Activated naive CD8-positive, alpha-beta T cell treated with anti-CD3 and anti-CD28 coated beads, Interleukin-2, amount 50 U/mL, for 24 hours (primary cell): ENCODE measurements at regions not wholly inside any gene's neighbourhood (a gene's known extent, or its start where the extent isn't known, plus 50 kb on each side); places are given as distances from the start of the nearest gene placed in this dataset.
A peak's percentile ranks its signal among the peaks of the same experiment; 100 is the strongest.
"Not testable (repeated sequence)": the region's sequence is repeated elsewhere in the genome, so short reads cannot be mapped to it uniquely, and the experiment has no call there.

ENCODE experiments used
- ATAC-seq: fragments of 150-1000 bp; cut with Tn5 transposase; one replicate; pipeline ENCODE4 v1.10.0; 2021
- DNase-seq: peaks from one replicate; pipeline ENCODE4 v3.0.0; 2021
- H3K27ac Mint-ChIP-seq: one replicate; pipeline ENCODE4 v1.8.0; 2021; ENCODE audit warnings: mild to moderate bottlenecking, mixed read lengths
- H3K27me3 Mint-ChIP-seq: one replicate; pipeline ENCODE4 v1.8.0; 2021; ENCODE audit warnings: mixed read lengths
- H3K36me3 Mint-ChIP-seq: one replicate; pipeline ENCODE4 v1.8.0; 2021; ENCODE audit warnings: low read depth, mixed read lengths
- H3K4me1 Mint-ChIP-seq: one replicate; pipeline ENCODE4 v1.8.0; 2021; ENCODE audit warnings: mixed read lengths
- H3K4me3 Mint-ChIP-seq: one replicate; pipeline ENCODE4 v1.8.0; 2021; ENCODE audit warnings: mild to moderate bottlenecking, moderate library complexity, mixed read lengths
- H3K9me3 Mint-ChIP-seq: one replicate; pipeline ENCODE4 v1.8.0; 2021; ENCODE audit warnings: mixed read lengths

DNA sequence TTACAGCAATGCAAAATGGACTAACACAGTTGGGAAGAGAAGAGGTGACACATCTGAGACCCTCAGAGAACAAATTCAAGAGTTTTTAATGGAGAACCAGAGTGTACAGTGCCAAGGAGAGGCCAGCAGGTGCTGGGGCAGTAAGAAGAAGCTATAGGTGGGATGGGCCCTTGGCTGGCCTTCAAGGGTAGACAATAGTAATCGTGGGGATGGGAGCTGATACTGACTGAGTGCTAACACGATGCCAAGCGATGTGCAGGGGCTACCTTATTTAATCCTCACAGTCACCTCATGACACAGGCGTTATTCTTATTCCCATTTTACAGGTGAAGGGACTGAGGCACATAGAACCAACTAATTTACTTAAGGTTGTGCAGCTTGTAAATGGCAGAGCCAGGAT lies 131.9 kb upstream of the ID2 start:
- no peak for ATAC-seq
- peaks cover 2% of the 10 kb centered on the region for H3K27me3 Mint-ChIP-seq
- peaks cover 49% of the 10 kb centered on the region for H3K4me1 Mint-ChIP-seq
- no peaks in the 10 kb centered on the region for H3K9me3 Mint-ChIP-seq
- no peaks in the 10 kb centered on the region for H3K36me3 Mint-ChIP-seq
- no peak overlapping the region for H3K4me3 Mint-ChIP-seq
- no peak for DNase-seq
- no peak overlapping the region for H3K27ac Mint-ChIP-seq

DNA sequence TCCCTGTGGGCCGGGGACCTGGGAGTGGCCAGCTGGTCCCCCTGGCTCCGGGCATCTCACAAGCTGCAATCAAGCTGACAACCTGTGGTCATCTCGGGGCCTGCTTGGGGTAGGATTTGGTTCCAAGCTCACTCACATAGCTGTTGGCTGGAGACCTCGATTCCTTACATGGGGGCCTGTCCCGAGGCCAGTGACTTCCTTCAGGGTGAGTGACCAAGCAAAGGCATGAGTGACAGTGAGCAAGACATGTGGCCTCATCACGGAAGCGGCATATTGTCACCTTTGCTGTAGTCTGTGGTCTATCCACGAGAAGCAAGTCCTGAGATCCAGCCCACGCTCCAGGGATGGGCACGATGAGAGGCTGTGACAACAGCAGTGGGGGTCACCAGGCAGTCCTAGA lies 131.4 kb upstream of the ID2 start:
- H3K9me3 Mint-ChIP-seq = no peaks in the 10 kb centered on the region
- ATAC-seq (no peak), DNase-seq (no peak)
- H3K4me3 Mint-ChIP-seq = no peak overlapping the region
- H3K27ac Mint-ChIP-seq = no peak overlapping the region
- peaks cover 43% of the 10 kb centered on the region for H3K4me1 Mint-ChIP-seq
- peaks cover 2% of the 10 kb centered on the region for H3K36me3 Mint-ChIP-seq
- peaks cover 2% of the 10 kb centered on the region for H3K27me3 Mint-ChIP-seq

DNA sequence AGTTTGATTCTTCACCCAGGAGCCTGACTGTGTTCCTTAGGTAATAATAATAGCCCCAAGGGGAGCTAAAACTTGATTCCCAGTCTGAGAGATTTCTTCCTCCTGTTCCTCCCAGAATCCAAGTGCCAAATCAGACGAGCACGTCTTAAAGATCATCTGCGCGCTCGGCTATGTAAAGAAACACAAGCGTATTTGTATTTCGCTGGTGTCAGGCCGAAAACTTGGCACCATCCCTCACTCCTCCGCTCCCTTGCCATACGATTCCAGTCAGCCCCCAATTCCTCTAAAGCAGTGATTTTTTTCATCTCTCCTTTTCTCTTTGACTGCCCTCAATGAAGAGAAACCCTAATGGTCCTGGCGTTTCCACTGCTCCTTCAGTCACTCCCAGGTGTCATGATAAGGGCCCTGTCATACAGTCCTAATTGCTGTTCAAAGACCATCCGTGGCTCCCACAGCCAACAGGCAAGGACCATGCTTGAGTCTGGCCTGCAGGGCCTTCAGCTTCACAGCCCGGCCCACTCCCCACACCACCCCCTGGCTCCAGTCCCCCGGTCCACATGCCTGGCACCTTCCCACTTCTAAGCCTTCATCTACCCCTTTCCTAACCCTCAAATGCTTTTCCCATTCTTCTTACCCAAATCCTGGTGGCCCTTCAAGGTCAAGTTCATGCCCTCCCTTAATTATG lies 130.8 kb upstream of the ID2 start:
- peaks cover 2% of the 10 kb centered on the region for H3K36me3 Mint-ChIP-seq
- peak overlapping the region; percentile 73 for H3K27ac Mint-ChIP-seq
- H3K27me3 Mint-ChIP-seq = peaks cover 2% of the 10 kb centered on the region
- H3K9me3 Mint-ChIP-seq = no peaks in the 10 kb centered on the region
- ATAC-seq (no peak), DNase-seq (no peak)
- peaks cover 39% of the 10 kb centered on the region for H3K4me1 Mint-ChIP-seq
- H3K4me3 Mint-ChIP-seq = no peak overlapping the region

DNA sequence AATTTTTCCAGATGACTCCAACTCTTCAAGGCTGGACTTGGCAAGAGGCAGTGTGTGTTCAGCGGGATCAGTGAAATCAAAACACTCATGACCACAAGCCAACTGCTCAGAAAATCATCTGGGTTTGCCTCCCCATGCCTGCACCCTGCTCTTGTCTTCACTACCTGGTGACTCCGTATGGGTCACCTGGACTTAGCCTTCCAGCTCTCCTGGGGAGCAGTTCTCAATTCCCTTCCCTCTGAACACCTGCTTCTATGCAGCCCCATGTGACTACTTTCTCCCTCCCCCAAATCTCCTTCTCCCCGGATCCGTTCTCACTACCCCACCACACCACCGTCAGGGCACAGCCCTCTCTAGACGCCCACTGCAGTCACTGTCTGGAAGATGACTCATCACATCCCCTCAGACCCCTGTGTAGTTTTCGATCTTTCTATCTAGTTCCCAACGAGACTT lies 130.2 kb upstream of the ID2 start:
- Mint-ChIP-seq H3K4me3 (no peak overlapping the region), H3K27ac (peak overlapping the region; percentile 73), H3K4me1 (peaks cover 33% of the 10 kb centered on the region), H3K36me3 (peaks cover 2% of the 10 kb centered on the region), H3K27me3 (peaks cover 2% of the 10 kb centered on the region), H3K9me3 (peaks cover 3% of the 10 kb centered on the region)
- ATAC-seq = peak; percentile 93
- DNase-seq = peak; percentile 50

DNA sequence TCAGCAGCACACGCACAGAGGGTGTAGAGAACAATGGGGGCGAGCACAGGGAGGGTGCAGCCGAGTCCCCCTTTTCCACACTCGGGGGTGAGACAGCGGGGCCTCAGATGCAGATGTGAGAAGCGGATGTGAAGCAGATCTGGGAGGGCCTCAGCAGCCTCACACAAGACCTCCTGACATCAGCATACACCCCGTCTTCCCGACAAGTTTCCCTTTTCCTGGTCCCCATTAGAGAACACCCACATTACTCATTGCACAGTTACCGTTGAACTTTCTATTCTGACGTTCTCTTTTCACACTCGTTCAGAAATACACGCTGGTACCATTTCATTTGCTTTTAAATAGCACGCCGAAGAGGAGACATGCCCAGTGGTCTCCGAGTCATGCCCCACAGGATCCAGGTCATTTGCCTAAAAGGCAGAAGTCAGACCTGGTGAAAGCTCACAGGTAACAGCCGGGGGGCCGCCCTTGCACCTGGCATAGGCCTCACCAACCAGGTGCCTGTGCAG lies 129.5 kb upstream of the ID2 start:
- H3K36me3 Mint-ChIP-seq = peaks cover 2% of the 10 kb centered on the region
- H3K27me3 Mint-ChIP-seq = peaks cover 1% of the 10 kb centered on the region
- peak overlapping the region; percentile 73 for H3K27ac Mint-ChIP-seq
- peaks cover 26% of the 10 kb centered on the region for H3K4me1 Mint-ChIP-seq
- no peak overlapping the region for H3K4me3 Mint-ChIP-seq
- peaks cover 3% of the 10 kb centered on the region for H3K9me3 Mint-ChIP-seq
- DNase-seq (no peak), ATAC-seq (no peak)

DNA sequence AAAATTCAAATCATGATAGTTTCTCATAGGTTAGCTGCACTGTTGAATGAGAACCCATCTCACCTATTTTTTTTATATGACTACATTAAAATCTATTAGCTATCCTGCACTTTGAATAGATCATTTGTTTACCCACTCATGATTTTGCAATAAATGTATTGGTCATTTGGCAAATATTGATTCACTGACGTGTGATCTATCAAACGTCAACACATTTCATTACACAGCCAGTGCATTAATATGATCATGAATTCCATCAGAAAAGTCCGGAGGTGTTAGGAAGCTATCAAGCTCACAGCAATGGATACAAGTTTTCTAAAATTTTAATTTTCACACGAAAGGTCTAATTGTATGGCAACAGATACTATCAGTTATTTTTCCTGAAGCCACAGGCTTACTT lies 128.2 kb upstream of the ID2 start:
- no peak overlapping the region for H3K4me3 Mint-ChIP-seq
- H3K4me1 Mint-ChIP-seq = peaks cover 19% of the 10 kb centered on the region
- peaks cover 8% of the 10 kb centered on the region for H3K9me3 Mint-ChIP-seq
- H3K36me3 Mint-ChIP-seq = peaks cover 5% of the 10 kb centered on the region
- DNase-seq = no peak
- no peak for ATAC-seq
- no peak overlapping the region for H3K27ac Mint-ChIP-seq
- no peaks in the 10 kb centered on the region for H3K27me3 Mint-ChIP-seq

DNA sequence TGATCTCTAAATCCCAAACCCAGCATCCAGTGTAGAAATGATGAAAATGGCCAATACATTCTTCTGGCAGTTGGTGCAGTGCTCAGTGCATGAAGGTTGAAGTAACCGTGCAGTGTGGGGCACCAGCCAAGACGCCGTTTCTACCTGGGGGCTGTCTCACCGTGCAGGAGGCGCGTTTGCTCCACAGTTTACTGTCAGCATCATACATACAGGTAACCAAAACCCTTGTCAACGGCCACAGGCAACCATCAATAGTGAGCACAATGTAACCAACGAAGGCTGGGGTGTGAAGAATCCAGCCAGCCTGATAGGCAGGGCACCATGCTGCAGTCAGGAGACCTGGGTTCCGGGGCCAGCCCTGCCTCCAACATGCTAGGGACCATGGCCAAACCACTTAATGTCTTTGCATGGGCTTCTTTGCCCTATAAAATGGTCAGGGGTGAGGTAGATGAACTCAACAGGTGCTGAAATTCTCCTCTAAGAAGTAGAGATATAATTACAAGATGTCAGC lies 127.5 kb upstream of the ID2 start:
- peaks cover 15% of the 10 kb centered on the region for H3K9me3 Mint-ChIP-seq
- no peak overlapping the region for H3K27ac Mint-ChIP-seq
- ATAC-seq = no peak
- H3K27me3 Mint-ChIP-seq = no peaks in the 10 kb centered on the region
- peaks cover 5% of the 10 kb centered on the region for H3K36me3 Mint-ChIP-seq
- no peak for DNase-seq
- H3K4me1 Mint-ChIP-seq = peaks cover 19% of the 10 kb centered on the region
- H3K4me3 Mint-ChIP-seq = no peak overlapping the region

DNA sequence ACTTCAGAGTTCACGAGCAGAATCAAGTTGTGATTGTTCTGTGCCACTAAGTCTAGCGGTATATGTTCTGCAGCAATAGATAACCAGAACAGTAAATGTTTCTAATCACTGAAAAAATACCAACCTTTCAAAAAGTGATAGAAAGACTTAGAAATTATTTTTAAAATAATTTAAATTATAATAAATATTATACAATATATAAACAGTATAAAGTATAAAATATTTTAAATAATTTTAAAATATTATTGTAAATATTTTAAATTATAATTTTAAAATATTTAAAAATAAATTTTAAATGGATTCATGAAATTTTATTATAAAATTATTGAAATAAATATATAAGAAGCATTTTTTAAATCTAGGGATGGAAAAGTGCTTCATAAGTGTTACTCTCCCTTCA lies 126.3 kb upstream of the ID2 start:
- Mint-ChIP-seq H3K27ac (no peak overlapping the region), H3K27me3 (no peaks in the 10 kb centered on the region), H3K9me3 (peaks cover 18% of the 10 kb centered on the region), H3K36me3 (peaks cover 5% of the 10 kb centered on the region), H3K4me1 (peaks cover 19% of the 10 kb centered on the region), H3K4me3 (no peak overlapping the region)
- DNase-seq (no peak), ATAC-seq (no peak)

DNA sequence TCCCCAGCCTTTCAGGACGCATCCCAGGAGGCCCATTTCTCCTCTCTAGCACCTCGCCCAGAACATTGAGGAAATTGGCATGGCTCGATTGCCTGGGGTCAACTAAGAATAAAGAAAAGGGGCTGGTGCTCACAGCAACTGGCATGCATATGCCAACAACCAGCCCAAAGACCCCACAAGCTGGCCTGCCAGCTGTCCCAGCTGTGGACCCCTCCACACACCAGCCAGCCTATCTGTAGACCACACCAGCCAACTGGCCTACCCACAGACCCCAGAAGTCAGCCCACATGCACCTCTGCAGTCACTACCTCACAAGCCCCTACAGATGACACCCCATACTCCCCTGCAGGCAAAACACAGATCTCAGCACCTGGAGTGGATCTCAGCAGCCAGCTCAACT lies 123.8 kb upstream of the ID2 start:
- H3K27me3 Mint-ChIP-seq = no peaks in the 10 kb centered on the region
- no peak for DNase-seq
- H3K9me3 Mint-ChIP-seq = peaks cover 32% of the 10 kb centered on the region
- H3K4me3 Mint-ChIP-seq = no peak overlapping the region
- no peaks in the 10 kb centered on the region for H3K4me1 Mint-ChIP-seq
- ATAC-seq = no peak
- peak overlapping the region; percentile 12 for H3K27ac Mint-ChIP-seq
- peaks cover 8% of the 10 kb centered on the region for H3K36me3 Mint-ChIP-seq

DNA sequence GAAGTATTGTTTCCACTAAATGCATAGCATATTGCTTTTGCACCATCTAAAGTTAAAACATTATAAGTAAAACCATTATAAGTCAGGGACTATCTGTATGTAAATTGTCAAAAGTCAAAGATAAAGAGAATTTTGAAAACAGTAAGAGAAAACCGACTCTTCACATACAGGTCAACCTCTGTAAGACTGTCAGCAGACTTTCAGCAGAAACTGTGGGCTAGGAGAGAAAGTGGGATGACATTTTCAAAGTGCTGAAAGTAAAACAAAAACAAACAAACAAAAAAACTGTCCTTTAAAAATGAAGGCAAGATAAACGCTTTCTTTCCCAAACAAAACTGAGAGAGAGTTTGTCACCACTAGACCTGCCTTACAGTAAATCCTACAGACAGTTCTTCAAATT lies 122.9 kb upstream of the ID2 start:
- H3K4me3 Mint-ChIP-seq = no peak overlapping the region
- DNase-seq (no peak), ATAC-seq (no peak)
- peaks cover 32% of the 10 kb centered on the region for H3K9me3 Mint-ChIP-seq
- H3K4me1 Mint-ChIP-seq = no peaks in the 10 kb centered on the region
- no peak overlapping the region for H3K27ac Mint-ChIP-seq
- H3K27me3 Mint-ChIP-seq = no peaks in the 10 kb centered on the region
- peaks cover 8% of the 10 kb centered on the region for H3K36me3 Mint-ChIP-seq

DNA sequence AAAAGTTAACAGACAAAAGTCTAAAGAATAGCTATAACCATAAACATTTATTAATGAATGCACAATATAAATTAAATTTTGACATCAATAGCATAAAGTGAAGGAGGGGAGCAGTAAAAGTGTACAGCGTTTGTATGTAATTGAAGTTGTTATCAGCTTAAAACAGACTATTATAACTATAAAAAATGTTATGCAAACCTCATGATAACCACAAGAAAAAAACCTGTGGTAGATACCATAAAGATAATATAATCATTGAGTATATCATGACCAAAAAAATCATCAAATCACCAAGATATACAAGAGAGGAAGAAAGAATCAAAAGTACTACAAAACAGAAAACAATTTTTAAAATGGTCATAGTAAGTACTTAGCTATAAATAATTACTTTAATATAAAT lies 122.1 kb upstream of the ID2 start:
- DNase-seq (no peak), ATAC-seq (no peak)
- Mint-ChIP-seq H3K36me3 (peaks cover 8% of the 10 kb centered on the region), H3K4me3 (no peak overlapping the region), H3K27me3 (no peaks in the 10 kb centered on the region), H3K27ac (no peak overlapping the region), H3K9me3 (peaks cover 32% of the 10 kb centered on the region), H3K4me1 (no peaks in the 10 kb centered on the region)

DNA sequence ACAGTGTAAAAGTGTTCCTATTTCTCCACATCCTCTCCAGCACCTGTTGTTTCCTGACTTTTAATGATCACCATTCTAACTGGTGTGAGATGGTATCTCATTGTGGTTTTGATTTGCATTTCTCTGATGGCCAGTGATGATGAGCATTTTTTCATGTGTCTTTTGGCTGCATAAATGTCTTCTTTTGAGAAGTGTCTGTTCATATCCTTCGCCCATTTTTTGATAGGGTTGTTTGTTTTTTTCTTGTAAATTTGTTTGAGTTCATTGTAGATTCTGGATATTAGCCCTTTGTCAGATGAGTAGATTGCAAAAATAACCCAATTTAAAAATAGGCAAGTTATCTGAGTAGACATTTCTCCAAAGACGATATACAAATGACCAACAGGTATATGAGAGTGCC lies 120.2 kb upstream of the ID2 start:
- not testable (repeated sequence) for H3K36me3 Mint-ChIP-seq, H3K27ac Mint-ChIP-seq, ATAC-seq, H3K27me3 Mint-ChIP-seq, H3K4me3 Mint-ChIP-seq, H3K4me1 Mint-ChIP-seq, DNase-seq
- H3K9me3 Mint-ChIP-seq = peaks cover 29% of the 10 kb centered on the region

DNA sequence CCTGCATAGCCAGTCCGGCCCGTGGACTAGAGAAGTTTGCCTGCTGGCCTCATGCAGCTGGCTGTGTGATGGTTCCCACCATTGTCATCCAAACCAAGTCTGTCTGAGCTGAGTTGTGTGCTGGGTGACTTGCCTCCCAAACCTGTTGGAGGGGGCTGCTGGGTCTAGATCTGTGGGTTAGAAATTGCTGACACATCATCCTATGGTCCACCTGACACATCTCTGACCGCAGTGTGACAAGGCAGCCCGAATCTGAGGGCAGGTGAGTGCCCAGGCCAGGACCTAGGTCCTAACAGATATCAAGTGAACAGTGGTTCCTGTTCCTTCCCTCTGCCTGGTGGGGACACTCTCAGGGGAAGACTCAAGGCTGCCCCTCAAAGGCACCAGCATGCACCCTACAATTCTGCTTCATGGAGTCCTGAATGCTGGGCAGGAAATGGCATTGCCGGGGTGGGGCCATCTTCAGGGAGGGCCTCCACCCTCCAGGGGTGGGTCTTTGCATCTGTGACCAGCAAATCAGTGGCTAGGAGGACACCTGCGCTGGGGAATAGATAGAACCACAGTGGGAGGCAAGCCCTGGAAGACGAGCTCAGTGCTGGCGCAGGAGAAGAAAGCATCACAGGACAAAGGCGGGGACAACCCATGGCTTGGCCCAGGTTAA lies 117.9 kb upstream of the ID2 start:
- Mint-ChIP-seq H3K9me3 (peaks cover 21% of the 10 kb centered on the region), H3K36me3 (peaks cover 3% of the 10 kb centered on the region)

DNA sequence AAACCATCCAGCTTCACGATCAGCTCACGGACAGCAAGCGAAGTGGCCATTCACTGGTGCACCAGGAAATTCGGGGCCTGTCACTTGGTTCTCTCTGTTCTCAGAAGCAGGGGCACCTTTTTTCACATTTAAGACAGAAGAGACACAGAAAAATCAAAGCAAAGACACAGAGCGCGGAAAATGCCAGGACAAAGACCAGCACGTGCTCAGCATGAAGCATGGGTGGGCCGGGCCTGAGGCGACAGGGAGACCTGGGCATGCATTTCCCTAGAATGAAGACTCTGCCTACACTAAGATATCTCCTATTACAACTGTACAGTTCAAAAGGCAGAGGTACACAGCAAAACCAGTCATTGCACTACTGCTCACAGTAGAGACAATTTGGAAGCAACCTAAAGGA lies 117.4 kb upstream of the ID2 start:
- Mint-ChIP-seq H3K36me3 (peaks cover 3% of the 10 kb centered on the region), H3K9me3 (peaks cover 16% of the 10 kb centered on the region), H3K4me3 (no peak overlapping the region), H3K4me1 (no peaks in the 10 kb centered on the region), H3K27ac (no peak overlapping the region), H3K27me3 (no peaks in the 10 kb centered on the region)
- ATAC-seq (no peak), DNase-seq (no peak)

More for the DNA sequence above, 117.9 kb upstream of the ID2 start:
- Mint-ChIP-seq H3K27me3 (no peaks in the 10 kb centered on the region), H3K4me1 (no peaks in the 10 kb centered on the region), H3K4me3 (no peak overlapping the region), H3K27ac (no peak overlapping the region)
- DNase-seq (no peak), ATAC-seq (peak; percentile 20)
